Activated CD4-positive, alpha-beta T cell treated with anti-CD3 and anti-CD28 coated beads, Interleukin-2, amount 50 U/mL, for 24 hours (primary cell): ENCODE measurements at regions not wholly inside any gene's neighbourhood (a gene's known extent, or its start where the extent isn't known, plus 50 kb on each side); places are given as distances from the start of the nearest gene placed in this dataset.

Experiments
- DNase-seq, 2 donors: peaks; one replicate each; pipeline ENCODE4 v3.0.0-alpha.2; 2020; ENCODE audit warnings: low read depth in 1 of 2, low spot score in 1 of 2

- no peak for DNase-seq
Measured at GRCh38 chr14:34024768-34025144, 73.9 kb upstream of the EGLN3 start.

GRCh38 chr14:34023824-34024767 lies 73.2 kb upstream of the EGLN3 start:
- no peak for DNase-seq

GRCh38 chr14:34021096-34021495 lies 70.2 kb upstream of the EGLN3 start:
- DNase-seq, result no peak

- DNase-seq, result no peak
Measured at GRCh38 chr14:34020014-34020413, 69.1 kb upstream of the EGLN3 start.

GRCh38 chr14:34018564-34019244 lies 67.8 kb upstream of the EGLN3 start:
- no peak for DNase-seq

- no peak for DNase-seq
Measured at GRCh38 chr14:34018125-34018524, 67.3 kb upstream of the EGLN3 start.

GRCh38 chr14:34015383-34015782 lies 64.5 kb upstream of the EGLN3 start:
- no peak for DNase-seq

- no peak for DNase-seq
Measured at GRCh38 chr14:34014936-34015335, 64.1 kb upstream of the EGLN3 start.

GRCh38 chr14:34013721-34014060 lies 62.8 kb upstream of the EGLN3 start:
- no peak for DNase-seq

- DNase-seq, result no peak
Measured at GRCh38 chr14:34012978-34013720, 62.3 kb upstream of the EGLN3 start.

- DNase-seq, result no peak
Measured at GRCh38 chr14:34012369-34012768, 61.5 kb upstream of the EGLN3 start.

- no peak for DNase-seq
Measured at GRCh38 chr14:34009956-34010355, 59.1 kb upstream of the EGLN3 start.

GRCh38 chr14:34007902-34008301 lies 57.0 kb upstream of the EGLN3 start:
- DNase-seq, result no peak

- DNase-seq, result no peak
Measured at GRCh38 chr14:34005901-34006300, 55.0 kb upstream of the EGLN3 start.

- no peak for DNase-seq
Measured at GRCh38 chr14:34004881-34005280, 54.0 kb upstream of the EGLN3 start.

- DNase-seq, result no peak
Measured at GRCh38 chr14:34003691-34004090, 52.8 kb upstream of the EGLN3 start.

GRCh38 chr14:34003082-34003668 lies 52.3 kb upstream of the EGLN3 start:
- no peak for DNase-seq
